CD4-positive, alpha-beta T cell treated with Interleukin-17A for 1 hour (primary cell): ENCODE measurements at regions not wholly inside any gene's neighbourhood (a gene's known extent, or its start where the extent isn't known, plus 50 kb on each side); places are given as distances from the start of the nearest gene placed in this dataset.

Experiments used
- DNase-seq: peaks from one replicate; pipeline ENCODE4 v3.0.0-alpha.2; 2020

- no peak for DNase-seq
These were observed 330.3 kb downstream of the C11orf87 start for GRCh38 chr11:109752212-109752825.

- no peak for DNase-seq
These were observed 334.5 kb downstream of the C11orf87 start for GRCh38 chr11:109756521-109756920.

- DNase-seq = no peak
These were observed 335.0 kb downstream of the C11orf87 start for GRCh38 chr11:109756951-109757350.

DNA sequence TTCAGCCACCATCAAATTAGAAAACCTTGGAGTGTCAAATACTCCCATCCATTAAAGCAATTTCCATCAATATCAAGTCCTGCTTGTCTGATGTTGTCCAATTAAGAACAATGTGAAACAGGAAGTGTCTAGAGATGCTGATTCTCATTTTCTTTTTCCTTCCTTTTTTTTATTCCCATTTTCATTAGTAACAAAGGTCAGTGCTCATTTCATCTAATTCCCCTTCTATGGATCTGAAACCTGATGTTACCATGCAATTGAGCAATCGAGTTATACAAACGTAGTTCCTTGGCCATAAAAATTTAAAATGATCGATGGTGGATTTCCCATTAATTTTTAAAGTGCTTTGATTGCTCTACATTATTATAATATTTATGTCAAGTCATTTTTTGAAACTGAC lies 330.6 kb upstream of the ZC3H12C start:
- no peak for DNase-seq

GRCh38 chr11:109765709-109766311 lies 327.4 kb upstream of the ZC3H12C start:
- DNase-seq = no peak

GRCh38 chr11:109769858-109770257 lies 323.3 kb upstream of the ZC3H12C start:
- DNase-seq = no peak

DNA sequence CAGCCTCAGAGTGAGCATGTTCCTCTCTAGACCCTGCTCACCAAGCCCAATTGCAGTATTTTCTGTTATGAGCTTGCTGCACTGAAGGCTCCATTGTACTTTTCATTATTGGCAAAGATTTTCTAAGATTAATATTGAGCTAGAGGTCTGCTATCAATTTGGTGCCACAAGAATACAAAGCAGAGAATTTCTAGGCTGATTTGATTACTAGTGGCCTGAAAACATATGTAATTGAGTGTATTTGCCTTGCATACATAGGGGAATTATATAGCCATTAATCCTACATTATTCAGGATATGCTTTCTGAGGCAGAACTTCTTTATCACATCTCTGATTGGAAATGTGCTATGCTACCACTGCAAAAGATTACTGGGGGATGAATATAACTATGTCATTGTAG lies 322.9 kb upstream of the ZC3H12C start:
- DNase-seq = no peak

DNA sequence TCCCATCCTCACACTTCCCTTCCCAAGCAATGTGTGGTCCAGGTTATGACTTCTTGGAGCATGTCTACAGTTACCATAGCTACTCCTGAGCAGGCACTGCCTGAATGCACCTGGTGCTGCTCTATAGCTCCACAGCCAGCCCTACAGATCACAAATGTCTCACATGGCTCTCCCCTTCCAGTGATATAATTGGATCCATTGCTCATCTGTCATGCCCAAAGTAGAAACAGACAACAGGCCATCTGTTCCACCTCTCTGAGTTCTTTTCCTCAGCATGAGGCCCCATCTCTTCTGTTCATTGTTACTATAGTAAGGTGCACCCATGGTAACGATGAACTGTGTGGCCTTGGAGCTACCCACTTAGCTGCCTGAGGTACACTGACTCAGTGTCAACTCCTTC lies 320.3 kb upstream of the ZC3H12C start:
- no peak for DNase-seq

GRCh38 chr11:109775686-109776085 lies 317.5 kb upstream of the ZC3H12C start:
- no peak for DNase-seq

DNA sequence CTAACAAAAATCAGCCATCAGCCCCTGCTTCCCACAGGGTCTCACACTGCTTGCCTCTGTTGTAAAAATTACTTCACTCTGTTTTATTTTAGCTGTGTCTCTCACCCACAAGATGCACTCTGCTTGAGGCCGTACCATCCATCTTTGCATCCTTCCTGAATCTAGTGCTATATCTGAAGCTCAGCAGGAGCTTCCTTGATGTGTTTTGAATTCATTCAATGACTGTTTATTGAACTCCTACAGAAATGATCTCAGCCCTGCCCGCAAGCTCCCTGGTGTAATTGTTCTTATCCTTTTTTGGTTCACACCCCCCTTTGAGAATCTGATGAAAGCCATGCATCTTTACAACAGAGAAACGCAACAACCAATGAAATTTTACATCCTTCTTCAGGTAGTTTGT lies 310.2 kb upstream of the ZC3H12C start:
- no peak for DNase-seq

GRCh38 chr11:109783840-109784239 lies 309.4 kb upstream of the ZC3H12C start:
- DNase-seq = no peak

GRCh38 chr11:109784536-109784935 lies 308.7 kb upstream of the ZC3H12C start:
- no peak for DNase-seq

GRCh38 chr11:109785198-109785597 lies 308.0 kb upstream of the ZC3H12C start:
- DNase-seq = no peak

GRCh38 chr11:109785714-109786113 lies 307.5 kb upstream of the ZC3H12C start:
- no peak for DNase-seq

DNA sequence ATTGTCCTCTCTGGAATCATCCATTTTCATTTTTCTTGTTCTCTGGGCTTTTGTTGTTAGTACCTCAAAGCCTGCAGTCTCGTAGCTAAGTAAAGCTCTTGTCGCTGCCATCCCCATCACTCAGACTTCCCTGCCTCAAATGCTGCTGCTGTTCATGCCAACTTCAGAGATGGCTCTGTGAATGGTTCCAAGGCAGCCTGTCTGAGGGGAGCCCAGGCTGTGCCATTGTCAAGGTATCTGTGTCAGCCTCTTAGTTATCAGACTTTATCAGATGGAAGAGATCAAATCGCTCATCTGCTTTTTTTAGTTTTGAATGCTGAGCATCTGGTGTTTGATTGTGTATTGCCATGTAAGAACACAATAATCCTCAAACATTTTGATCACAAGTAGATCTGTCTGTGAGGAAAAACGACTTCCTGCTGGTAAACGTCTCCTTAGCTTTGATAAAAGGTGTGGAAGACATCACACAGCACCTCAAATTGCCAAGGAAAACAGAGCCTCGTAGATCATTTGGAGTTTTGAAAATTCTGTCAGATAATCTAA lies 304.2 kb upstream of the ZC3H12C start:
- DNase-seq = no peak

- DNase-seq = no peak
These were observed 303.3 kb upstream of the ZC3H12C start for GRCh38 chr11:109789901-109790300.

DNA sequence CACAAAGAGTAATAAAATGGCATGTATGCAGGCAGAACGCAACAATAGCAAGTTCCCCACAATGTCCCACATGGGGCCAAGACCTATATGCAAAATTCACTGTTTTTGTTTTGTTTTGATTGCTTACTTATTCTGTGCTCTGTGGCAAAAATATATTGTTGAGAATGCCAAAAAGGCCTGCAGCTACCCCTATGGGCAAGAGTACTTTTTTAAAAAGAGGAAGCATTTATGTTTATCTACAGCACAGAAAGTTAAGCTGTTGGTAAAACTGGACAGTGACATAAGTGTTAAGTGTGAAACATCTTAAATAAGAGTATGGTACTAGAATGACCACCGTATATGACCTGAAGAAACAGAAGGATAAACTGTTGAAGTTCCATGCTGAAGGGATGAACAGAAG lies 301.9 kb upstream of the ZC3H12C start:
- DNase-seq = no peak

- DNase-seq = no peak
These were observed 298.7 kb upstream of the ZC3H12C start for GRCh38 chr11:109794501-109794900.

- DNase-seq = no peak
These were observed 298.0 kb upstream of the ZC3H12C start for GRCh38 chr11:109795234-109795633.

DNA sequence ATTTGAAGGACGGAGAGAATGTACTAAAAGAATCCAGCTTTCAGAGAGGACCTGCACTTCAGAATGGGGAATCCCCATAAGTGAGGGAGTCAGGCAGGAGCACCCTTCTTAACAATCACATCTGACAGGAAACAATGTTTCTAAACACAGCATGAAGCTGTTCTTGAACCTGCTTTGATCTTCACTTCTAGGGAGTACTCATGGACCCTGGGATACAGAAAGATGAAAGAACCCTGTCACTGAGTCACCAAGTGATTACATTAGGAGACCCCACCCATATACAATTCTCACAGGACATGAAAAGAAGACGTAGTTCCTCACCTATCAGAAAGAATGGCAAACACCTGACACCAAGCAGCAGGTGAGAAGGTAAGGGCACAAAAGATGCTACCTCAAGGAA lies 296.9 kb upstream of the ZC3H12C start:
- no peak for DNase-seq

DNA sequence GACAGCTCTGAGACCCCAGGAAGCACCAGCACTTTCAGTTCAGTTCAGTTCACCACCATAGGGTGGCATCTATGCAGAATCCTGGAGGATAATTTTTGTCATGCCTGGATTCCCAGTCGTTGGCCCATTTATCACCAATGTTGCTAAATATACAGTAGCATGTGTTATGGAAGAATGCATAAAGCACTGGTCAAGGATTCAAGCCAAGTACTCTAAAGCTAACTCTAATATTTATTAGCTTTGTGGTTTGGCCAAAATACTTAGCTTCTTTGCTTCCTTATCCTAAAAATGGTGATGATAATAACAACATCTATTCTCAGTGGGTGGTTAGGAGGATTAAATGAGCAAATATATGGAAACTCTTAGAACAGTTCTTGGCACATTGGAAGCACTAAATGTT lies 294.7 kb upstream of the ZC3H12C start:
- DNase-seq = no peak

- DNase-seq = no peak
These were observed 293.6 kb upstream of the ZC3H12C start for GRCh38 chr11:109799604-109800003.

DNA sequence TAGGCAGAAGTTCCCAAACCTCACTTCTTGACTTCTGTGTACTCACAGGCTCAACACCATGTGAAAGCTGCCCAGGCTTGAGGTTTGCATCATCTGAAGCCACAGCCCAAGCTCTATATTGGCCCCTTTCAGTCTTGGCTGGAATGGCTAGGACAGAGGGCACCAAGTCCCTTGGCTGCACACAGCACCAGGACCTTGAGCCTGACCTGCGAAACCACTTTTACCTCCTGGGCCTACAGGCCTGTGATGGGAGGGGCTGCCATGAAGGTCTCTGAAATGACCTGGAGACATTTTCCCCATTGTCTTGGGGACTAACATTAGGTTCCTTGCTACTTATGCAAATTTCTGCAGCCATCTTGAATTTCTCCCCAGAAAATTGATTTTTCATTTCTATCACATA lies 288.3 kb upstream of the ZC3H12C start:
- no peak for DNase-seq

GRCh38 chr11:109806205-109806604 lies 287.0 kb upstream of the ZC3H12C start:
- DNase-seq = no peak

DNA sequence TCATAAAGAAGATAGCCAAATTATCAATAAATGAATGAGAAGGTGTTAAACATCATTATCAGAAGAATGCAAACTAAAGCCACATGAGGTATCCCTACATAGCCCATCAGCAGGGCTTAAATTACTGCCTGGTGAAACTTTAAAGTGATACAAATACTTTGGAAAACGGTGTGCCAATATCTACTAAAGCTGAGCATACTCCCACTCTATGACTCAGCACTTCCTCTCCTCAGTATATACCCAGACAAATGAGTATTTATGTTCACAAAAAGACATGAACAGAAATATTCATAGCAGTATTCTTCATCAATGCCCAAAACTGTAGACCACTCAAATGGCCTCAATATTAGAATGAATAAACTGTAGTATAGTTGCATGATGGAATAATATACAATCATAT lies 284.6 kb upstream of the ZC3H12C start:
- no peak for DNase-seq
